Activated T-helper 17 cell treated with anti-CD3 and anti-CD28 coated beads, Interleukin-2, amount 50 U/mL, for 72 hours (primary cell): ENCODE measurements at regions not wholly inside any gene's neighbourhood (a gene's known extent, or its start where the extent isn't known, plus 50 kb on each side); places are given as distances from the start of the nearest gene placed in this dataset.

ENCODE experiments used
- ATAC-seq: fragments of 150-1000 bp; cut with Tn5 transposase; replicated peaks from 2 replicates; pipeline ENCODE4 v1.10.0; 2021; ENCODE audit warnings: mild to moderate bottlenecking, moderate library complexity
- H3K27ac Mint-ChIP-seq: one replicate; pipeline ENCODE4 v1.8.0; 2022; ENCODE audit warnings: mixed read lengths
- H3K27me3 Mint-ChIP-seq: one replicate; pipeline ENCODE4 v1.8.0; 2022; ENCODE audit warnings: mixed read lengths
- H3K36me3 Mint-ChIP-seq: one replicate; pipeline ENCODE4 v1.8.0; 2022; ENCODE audit warnings: low read depth, mild to moderate bottlenecking, mixed read lengths
- H3K4me1 Mint-ChIP-seq: one replicate; pipeline ENCODE4 v1.8.0; 2022; ENCODE audit warnings: mixed read lengths
- H3K4me3 Mint-ChIP-seq: one replicate; pipeline ENCODE4 v1.8.0; 2022; ENCODE audit warnings: mild to moderate bottlenecking, mixed read lengths
- H3K9me3 Mint-ChIP-seq: one replicate; pipeline ENCODE4 v1.8.0; 2022; ENCODE audit warnings: mixed read lengths

- Mint-ChIP-seq H3K4me1 (peaks cover 6% of the 10 kb centered on the region), H3K27ac (peak overlapping the region; percentile 5), H3K9me3 (no peaks in the 10 kb centered on the region), H3K27me3 (peaks cover 4% of the 10 kb centered on the region), H3K36me3 (no peaks in the 10 kb centered on the region), H3K4me3 (no peak overlapping the region)
- ATAC-seq: no peak
Observed at GRCh38 chr5:96595300-96596090, 66.7 kb upstream of the CAST start.

- Mint-ChIP-seq H3K4me1 (peaks cover 6% of the 10 kb centered on the region), H3K27ac (peak overlapping the region; percentile 12), H3K27me3 (peaks cover 11% of the 10 kb centered on the region), H3K36me3 (no peaks in the 10 kb centered on the region), H3K4me3 (peak overlapping the region; percentile 2), H3K9me3 (no peaks in the 10 kb centered on the region)
- peak; percentile 86 for ATAC-seq
Observed at GRCh38 chr5:96597438-96598020, 64.6 kb upstream of the CAST start.

- peaks cover 11% of the 10 kb centered on the region for H3K27me3 Mint-ChIP-seq
- no peak overlapping the region for H3K4me3 Mint-ChIP-seq
- ATAC-seq: no peak
- no peaks in the 10 kb centered on the region for H3K9me3 Mint-ChIP-seq
- H3K4me1 Mint-ChIP-seq: peaks cover 6% of the 10 kb centered on the region
- no peak overlapping the region for H3K27ac Mint-ChIP-seq
- no peaks in the 10 kb centered on the region for H3K36me3 Mint-ChIP-seq
Observed at GRCh38 chr5:96601200-96601599, 61.0 kb upstream of the CAST start.

GRCh38 chr5:96601715-96602244, 60.4 kb upstream of the CAST start:
- H3K4me3 Mint-ChIP-seq: no peak overlapping the region
- no peak overlapping the region for H3K27ac Mint-ChIP-seq
- H3K27me3 Mint-ChIP-seq: peaks cover 11% of the 10 kb centered on the region
- H3K4me1 Mint-ChIP-seq: peaks cover 6% of the 10 kb centered on the region
- no peaks in the 10 kb centered on the region for H3K9me3 Mint-ChIP-seq
- H3K36me3 Mint-ChIP-seq: no peaks in the 10 kb centered on the region
- peak; percentile 64 for ATAC-seq

- Mint-ChIP-seq H3K4me3 (no peak overlapping the region), H3K27ac (no peak overlapping the region), H3K4me1 (peaks cover under 1% of the 10 kb centered on the region), H3K36me3 (no peaks in the 10 kb centered on the region), H3K9me3 (no peaks in the 10 kb centered on the region), H3K27me3 (peaks cover 11% of the 10 kb centered on the region)
- no peak for ATAC-seq
Observed at GRCh38 chr5:96602776-96603175, 59.4 kb upstream of the CAST start.

GRCh38 chr5:96605144-96605837, 56.9 kb upstream of the CAST start:
- Mint-ChIP-seq H3K9me3 (no peaks in the 10 kb centered on the region), H3K36me3 (no peaks in the 10 kb centered on the region), H3K27me3 (peaks cover 9% of the 10 kb centered on the region), H3K27ac (no peak overlapping the region), H3K4me1 (no peaks in the 10 kb centered on the region), H3K4me3 (no peak overlapping the region)
- no peak for ATAC-seq

- Mint-ChIP-seq H3K27me3 (peaks cover 4% of the 10 kb centered on the region), H3K27ac (no peak overlapping the region), H3K4me1 (peaks cover 3% of the 10 kb centered on the region), H3K4me3 (no peak overlapping the region), H3K9me3 (no peaks in the 10 kb centered on the region), H3K36me3 (no peaks in the 10 kb centered on the region)
- ATAC-seq: no peak
Observed at GRCh38 chr5:96609369-96609768, 52.8 kb upstream of the CAST start.

GRCh38 chr5:96610747-96611146, 51.4 kb upstream of the CAST start:
- peaks cover 4% of the 10 kb centered on the region for H3K27me3 Mint-ChIP-seq
- no peaks in the 10 kb centered on the region for H3K9me3 Mint-ChIP-seq
- H3K4me1 Mint-ChIP-seq: peaks cover 4% of the 10 kb centered on the region
- no peak overlapping the region for H3K4me3 Mint-ChIP-seq
- no peak for ATAC-seq
- no peak overlapping the region for H3K27ac Mint-ChIP-seq
- no peaks in the 10 kb centered on the region for H3K36me3 Mint-ChIP-seq

GRCh38 chr5:96611946-96612345, 50.2 kb upstream of the CAST start:
- Mint-ChIP-seq H3K4me3 (no peak overlapping the region), H3K27me3 (peaks cover 4% of the 10 kb centered on the region), H3K9me3 (no peaks in the 10 kb centered on the region), H3K27ac (no peak overlapping the region), H3K4me1 (peaks cover 4% of the 10 kb centered on the region), H3K36me3 (no peaks in the 10 kb centered on the region)
- no peak for ATAC-seq
